ENCODE measurements at regions not wholly inside any gene's neighbourhood (a gene's known extent, or its start where the extent isn't known, plus 50 kb on each side); places are given as distances from the start of the nearest gene placed in this dataset.
A peak's percentile ranks its signal among the peaks of the same experiment; 100 is the strongest.

DNA sequence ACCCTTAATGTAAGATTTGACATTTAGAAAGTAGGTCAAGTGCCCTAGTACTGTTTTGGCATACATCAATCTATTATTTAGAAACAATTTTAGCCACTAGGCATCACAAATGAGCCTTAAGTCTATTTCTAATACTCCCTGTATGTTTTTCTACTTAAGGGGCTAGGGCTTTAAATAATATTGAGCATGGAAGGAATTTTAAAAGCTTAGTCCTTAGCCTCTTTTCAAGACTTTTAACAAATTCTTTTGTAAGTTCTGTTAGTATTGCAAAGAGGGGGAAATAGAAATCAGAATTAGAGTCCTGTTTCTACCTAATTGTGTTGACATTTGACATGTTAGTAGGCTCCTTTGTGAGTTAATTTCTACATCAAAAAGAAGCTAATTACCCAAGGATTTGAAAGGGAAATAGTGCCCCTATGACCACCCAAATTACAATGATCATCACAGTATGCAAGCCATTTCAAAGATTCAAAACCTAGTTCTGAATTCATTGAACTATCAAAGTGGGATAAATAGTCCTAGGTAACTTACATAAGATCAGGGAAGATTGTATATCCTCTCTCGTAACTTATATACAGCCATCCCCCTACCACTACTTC lies 647.8 kb upstream of the ACO1 start:
- Histone ChIP-seq H3K4me2 (ENCODE audit: insufficient read depth in 1 of 2, low read depth in 2 of 2, low read length in 2 of 2) (peak overlapping the region in 1 of 2 experiments; percentile 14; a peak in 2 of 4 replicates), H4K8ac (ENCODE audit: extremely low read depth, insufficient read depth, low read length) (no peak overlapping the region), H3K79me1 (ENCODE audit: low read depth, low read length) (no peaks in the 10 kb centered on the region), H3K23me2 (ENCODE audit: low read depth, low read length) (no peaks in the 10 kb centered on the region), H3K4ac (replicated peaks; ENCODE audit: insufficient read length, low read depth, low read length) (no peak overlapping the region), H4K20me1 (replicated peaks in 1 of 2; ENCODE audit: control insufficient read depth in 1 of 2, insufficient read depth in 2 of 2, low read length in 2 of 2) (no peaks in the 10 kb centered on the region), H2BK5ac (ENCODE audit: low read depth, low read length) (no peak overlapping the region), H3K18ac (ENCODE audit: extremely low read depth, low read length) (no peak overlapping the region), H4K91ac (replicated peaks; ENCODE audit: insufficient read length, low read length) (no peak overlapping the region), H3K14ac (ENCODE audit: insufficient read length) (no peak overlapping the region), H2BK12ac (ENCODE audit: low read depth, low read length) (no peak overlapping the region), H2AK5ac (ENCODE audit: low read depth, low read length) (no peak overlapping the region), H3K9me3 (ENCODE audit: insufficient read depth in 2 of 2, low read depth in 1 of 2, low read length in 1 of 2) (no peaks in the 10 kb centered on the region), H3K36me3 (ENCODE audit: control insufficient read depth in 2 of 4, insufficient read depth in 4 of 4, low read length in 3 of 4) (no peaks in the 10 kb centered on the region), H3K27me3 (replicated peaks in 1 of 4; ENCODE audit: control insufficient read depth in 3 of 4, extremely low read depth in 1 of 4, insufficient read depth in 3 of 4, low read length in 3 of 4) (peaks cover 0 to 5% (median 1%) of the 10 kb centered on the region in 4 experiments; a peak in 3 of 7 replicates), H3K4me1 (replicated peaks in 1 of 4; ENCODE audit: control insufficient read depth in 3 of 4, insufficient read depth in 4 of 4, low read length in 3 of 4) (no peaks in the 10 kb centered on the region), H3K79me2 (ENCODE audit: control insufficient read depth in 1 of 2, insufficient read depth in 2 of 2, low read length in 2 of 2) (no peaks in the 10 kb centered on the region), H3K4me3 (ENCODE audit: extremely low read depth in 1 of 4, insufficient read depth in 2 of 4, low read depth in 3 of 4, low read length in 4 of 4) (no peak overlapping the region), H2BK120ac (replicated peaks; ENCODE audit: low read depth, low read length) (no peak overlapping the region), H2AFZ (ENCODE audit: low read length) (no peak overlapping the region), H3K23ac (ENCODE audit: insufficient read length) (no peak overlapping the region), H3K27ac (ENCODE audit: low read depth, low read length) (no peak overlapping the region), H4K5ac (ENCODE audit: insufficient read length, low read depth, low read length) (no peak overlapping the region), H3K56ac (replicated peaks; ENCODE audit: insufficient read length, low read depth, low read length) (no peak overlapping the region), H2BK20ac (ENCODE audit: low read length) (no peak overlapping the region), H3K9ac (replicated peaks in 1 of 4; ENCODE audit: extremely low read depth in 1 of 4, low read depth in 3 of 4, low read length in 3 of 4) (no peak overlapping the region), H2BK15ac (ENCODE audit: low read length) (no peak overlapping the region)
- DNase-seq (ENCODE audit: low read depth in 1 of 2, low spot score in 2 of 2), result peak in 1 of 2 experiments; percentile 1
- FAIRE-seq, result no peak
- ChIA-PET POLR2A (ENCODE audit: partially characterized antibody) (no interaction called here), CTCF (ENCODE audit: partially characterized antibody) (no interaction called here)
- 78% methylated on average over 1 of the region's 1 CpG; no CpG with 5 or more reads in 1 of the 2 experiments for WGBS, 2 experiments (ENCODE audit: extremely low coverage in 1 of 2, insufficient coverage in 1 of 2, insufficient read length in 1 of 2, insufficient replicate concordance in 2 of 2, low coverage in 1 of 2, low lambda C conversion rate in 2 of 2, missing lambda C conversion rate in 1 of 2)
